B cell (primary cell): ENCODE measurements at regions not wholly inside any gene's neighbourhood (a gene's known extent, or its start where the extent isn't known, plus 50 kb on each side); places are given as distances from the start of the nearest gene placed in this dataset.

Source experiments
- ATAC-seq: fragments of 200-7000 bp; cut with Tn5 transposase; one replicate; pipeline ENCODE4 v1.10.0; 2021; ENCODE audit warnings: low read depth, mild to moderate bottlenecking, moderate number of reproducible peaks, moderate library complexity
- CTCF ChIA-PET: fragments of 350-600 bp; sonication (Branson Sonifier 250); formaldehyde crosslinking; loops from one replicate; lab custom pipeline; 2021; ENCODE audit warnings: antibody characterized with exemption, inconsistent platforms; lab: Charles Lee
- POLR2A ChIA-PET: fragments of 350-600 bp; sonication (Branson Sonifier 250); formaldehyde crosslinking; loops from one replicate; lab custom pipeline; 2021; ENCODE audit warnings: antibody characterized with exemption; lab: Charles Lee
- DNase-seq: peaks from one replicate; pipeline ENCODE4 v3.0.0; 2013
- H2AFZ ChIP-seq: 2 replicates; pipeline ENCODE4 v1.6.1; 2012; ENCODE audit warnings: mild to moderate bottlenecking, low read depth, low read length; ENCODE audit not compliant: insufficient read depth, poor library complexity, severe bottlenecking
- H3K27ac ChIP-seq, 2 donors: 1 replicate in 1 of 2; 2 replicates in 1 of 2; pipeline ENCODE4 v1.5.1; 2012 to 2013; ENCODE audit warnings: low read length in 2 of 2, mild to moderate bottlenecking in 2 of 2, moderate library complexity in 1 of 2
- H3K27me3 ChIP-seq, 4 experiments: fragments of 200-600 bp in 1 of 4; sonication (generic) in 1 of 4; replicated peaks in 1 of 4; 1 replicate in 2 of 4; 2 replicates in 2 of 4; pipeline versions ENCODE4 v1.6.1 to v1.7.0; 2013 to 2016; ENCODE audit warnings: low read length in 3 of 4, mild to moderate bottlenecking in 2 of 4, mixed read lengths in 1 of 4, moderate library complexity in 1 of 4; ENCODE audit not compliant: insufficient read depth in 4 of 4, control insufficient read depth in 3 of 4; ENCODE audit errors: control extremely low read depth in 1 of 4
- H3K36me3 ChIP-seq, 2 experiments: replicated peaks in 1 of 2; 1 replicate in 1 of 2; 2 replicates in 1 of 2; pipeline versions ENCODE4 v1.6.1 to v1.7.1; 2013; ENCODE audit warnings: low read length in 1 of 2; ENCODE audit not compliant: insufficient read depth in 2 of 2, control insufficient read depth in 1 of 2; ENCODE audit errors: control extremely low read depth in 1 of 2, extremely low read depth in 1 of 2
- H3K4me1 ChIP-seq, 2 donors: fragments of 200-600 bp in 1 of 2; sonication (generic) in 1 of 2; 1 replicate in 1 of 2; 2 replicates in 1 of 2; pipeline versions ENCODE4 v1.5.1 to v1.6.1; 2013 to 2017; ENCODE audit warnings: low read length in 2 of 2; ENCODE audit not compliant: control insufficient read depth in 2 of 2, insufficient read depth in 2 of 2
- H3K4me2 ChIP-seq: replicated peaks from 2 replicates; pipeline ENCODE3; 2012; ENCODE audit warnings: mild to moderate bottlenecking, low read depth, low read length; ENCODE audit not compliant: poor library complexity, severe bottlenecking
- H3K4me3 ChIP-seq, 5 experiments: fragments of 200-600 bp in 1 of 5; sonication (generic) in 1 of 5; 1 replicate in 3 of 5; 2 replicates in 2 of 5; pipeline versions ENCODE4 v1.5.1 to v1.7.0; 2011 to 2016; ENCODE audit warnings: low read length in 4 of 5, mild to moderate bottlenecking in 4 of 5, low read depth in 2 of 5, control low read depth in 1 of 5, moderate library complexity in 1 of 5; ENCODE audit not compliant: insufficient read depth in 1 of 5; ENCODE audit errors: control extremely low read depth in 1 of 5, extremely low read depth in 1 of 5
- H3K79me2 ChIP-seq: fragments of 200-600 bp; sonication (generic); one replicate; pipeline ENCODE4 v1.6.0; 2016; ENCODE audit warnings: low read length; ENCODE audit not compliant: control insufficient read depth, insufficient read depth
- H3K9ac ChIP-seq: fragments of 200-600 bp; sonication (generic); 2 replicates; pipeline ENCODE4 v1.6.1; 2017; ENCODE audit warnings: mild to moderate bottlenecking, low read length, moderate library complexity
- H3K9me3 ChIP-seq, 3 donors: one replicate each; pipeline versions ENCODE4 v1.6.1 to v1.7.1; 2013; ENCODE audit warnings: low read length in 2 of 3; ENCODE audit not compliant: control insufficient read depth in 2 of 3, insufficient read depth in 1 of 3; ENCODE audit errors: control extremely low read depth in 1 of 3
- H4K20me1 ChIP-seq: 2 replicates; pipeline ENCODE4 v1.6.0; 2012; ENCODE audit warnings: mild to moderate bottlenecking, low read length; ENCODE audit not compliant: insufficient read depth, control insufficient read depth, poor library complexity, severe bottlenecking
- H3K27ac Mint-ChIP-seq: one replicate; pipeline ENCODE4 v1.8.0; 2021; ENCODE audit warnings: mixed read lengths
- H3K27me3 Mint-ChIP-seq: one replicate; pipeline ENCODE4 v1.8.0; 2021; ENCODE audit warnings: mixed read lengths
- H3K4me1 Mint-ChIP-seq: one replicate; pipeline ENCODE4 v1.8.0; 2021; ENCODE audit warnings: mixed read lengths
- H3K4me3 Mint-ChIP-seq: one replicate; pipeline ENCODE4 v1.8.0; 2021; ENCODE audit warnings: mixed read lengths
- H3K9me3 Mint-ChIP-seq: one replicate; pipeline ENCODE4 v1.8.0; 2022; ENCODE audit warnings: mixed read lengths; ENCODE audit not compliant: insufficient read depth
- EZH2 ChIP-seq: IDR thresholded peaks from 2 replicates; pipeline ENCODE4 v1.6.1; 2012; ENCODE audit warnings: borderline replicate concordance, low read depth, mild to moderate bottlenecking, moderate library complexity, low read length; ENCODE audit not compliant: insufficient read depth, poor library complexity, severe bottlenecking
- WGBS: methylation state at CpG from one replicate; pipeline ENCODE4 v1.1.5; 2013; ENCODE audit warnings: missing lambda C conversion rate; ENCODE audit not compliant: insufficient coverage; 5-methylcytosine and 5-hydroxymethylcytosine counted together
- intact Hi-C: fragments of 100-400 bp; cut with micrococcal nuclease; formaldehyde crosslinking; loops from one replicate; pipeline ENCODE4 v1.10.0; 2022
- TF ChIP-seq, protein P1 (sequence below): fragments of 200-600 bp; IDR thresholded peaks from one replicate; pipeline ENCODE4 v1.8.0; 2022; ENCODE audit warnings: antibody characterized with exemption, mild to moderate bottlenecking

DNA sequence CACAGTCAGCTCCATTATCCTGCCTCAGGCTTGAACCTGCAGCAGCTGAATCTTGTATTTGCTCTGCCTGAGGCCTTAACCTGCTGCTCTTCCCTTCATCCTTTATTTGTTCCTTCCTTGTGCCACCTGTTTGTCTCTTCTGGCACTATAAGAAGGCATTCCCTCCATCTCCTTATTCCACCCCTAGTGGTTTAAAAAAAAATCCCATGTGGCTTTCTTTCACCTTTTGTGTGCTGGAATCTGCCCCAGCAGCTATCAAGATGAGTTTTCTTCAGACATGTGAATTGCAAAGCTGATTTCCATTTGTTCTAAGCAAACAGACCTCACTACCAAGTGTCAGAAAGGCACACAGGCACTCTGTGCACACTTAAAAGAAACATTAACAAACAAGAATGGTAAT, 294.6 kb downstream of the TTLL7 start:
- CTCF ChIA-PET, result no interaction called here
- POLR2A ChIA-PET, result no interaction called here
- ATAC-seq, result no peak

DNA sequence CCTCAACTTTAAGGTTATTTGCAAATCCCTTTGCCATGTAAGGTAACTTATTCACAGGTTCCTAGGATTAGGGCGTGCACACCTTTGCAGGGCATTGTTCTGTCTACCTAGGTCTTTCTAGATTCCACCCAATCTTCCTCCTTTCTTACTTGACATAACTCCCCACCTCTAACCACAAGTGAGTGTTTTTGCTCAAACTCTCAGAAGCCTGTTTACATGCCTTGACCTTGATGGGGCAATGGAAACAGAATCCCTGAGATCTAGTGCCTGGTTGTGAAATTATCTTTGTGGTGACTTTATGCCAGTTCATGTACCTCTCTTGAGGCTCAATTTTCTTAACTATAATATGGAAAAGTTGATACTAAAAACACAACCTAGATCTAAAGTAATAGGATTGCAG, 296.6 kb downstream of the TTLL7 start:
- Histone ChIP-seq H3K27me3 (peaks cover 0 to 4% (median 0%) of the 10 kb centered on the region in 4 experiments), H3K4me1 (peaks cover 0 to 1% of the 10 kb centered on the region in 2 donors), H3K9ac (no peak overlapping the region), H4K20me1 (no peaks in the 10 kb centered on the region), H3K4me3 (no peak overlapping the region), H3K4me2 (no peak overlapping the region), H2AFZ (no peak overlapping the region), H3K27ac (no peak overlapping the region), H3K79me2 (no peaks in the 10 kb centered on the region), H3K9me3 (peaks cover 0 to 3% (median 2%) of the 10 kb centered on the region in 3 donors), H3K36me3 (no peaks in the 10 kb centered on the region)
- Mint-ChIP-seq H3K27me3 (no peaks in the 10 kb centered on the region), H3K9me3 (peaks cover 5% of the 10 kb centered on the region), H3K4me1 (peaks cover 2% of the 10 kb centered on the region), H3K4me3 (no peak overlapping the region), H3K27ac (no peak overlapping the region)
- no peak for ATAC-seq
- ChIA-PET POLR2A (no interaction called here), CTCF (no interaction called here)
- no peak for DNase-seq
- 86% methylated on average over 1 of the region's 1 CpG for WGBS
- intact Hi-C loops, result no loop called here
- no peak for TF ChIP-seq EZH2

More for the DNA sequence above, 294.6 kb downstream of the TTLL7 start:
- peaks cover 0 to 4% (median 0%) of the 10 kb centered on the region in 4 experiments for H3K27me3 ChIP-seq
- no peak for DNase-seq
- H3K27me3 Mint-ChIP-seq, result no peaks in the 10 kb centered on the region
- no peaks in the 10 kb centered on the region for H3K4me1 Mint-ChIP-seq
- no peaks in the 10 kb centered on the region for H4K20me1 ChIP-seq
- H3K4me1 ChIP-seq, result no peaks in the 10 kb centered on the region
- TF ChIP-seq, protein P1, sequence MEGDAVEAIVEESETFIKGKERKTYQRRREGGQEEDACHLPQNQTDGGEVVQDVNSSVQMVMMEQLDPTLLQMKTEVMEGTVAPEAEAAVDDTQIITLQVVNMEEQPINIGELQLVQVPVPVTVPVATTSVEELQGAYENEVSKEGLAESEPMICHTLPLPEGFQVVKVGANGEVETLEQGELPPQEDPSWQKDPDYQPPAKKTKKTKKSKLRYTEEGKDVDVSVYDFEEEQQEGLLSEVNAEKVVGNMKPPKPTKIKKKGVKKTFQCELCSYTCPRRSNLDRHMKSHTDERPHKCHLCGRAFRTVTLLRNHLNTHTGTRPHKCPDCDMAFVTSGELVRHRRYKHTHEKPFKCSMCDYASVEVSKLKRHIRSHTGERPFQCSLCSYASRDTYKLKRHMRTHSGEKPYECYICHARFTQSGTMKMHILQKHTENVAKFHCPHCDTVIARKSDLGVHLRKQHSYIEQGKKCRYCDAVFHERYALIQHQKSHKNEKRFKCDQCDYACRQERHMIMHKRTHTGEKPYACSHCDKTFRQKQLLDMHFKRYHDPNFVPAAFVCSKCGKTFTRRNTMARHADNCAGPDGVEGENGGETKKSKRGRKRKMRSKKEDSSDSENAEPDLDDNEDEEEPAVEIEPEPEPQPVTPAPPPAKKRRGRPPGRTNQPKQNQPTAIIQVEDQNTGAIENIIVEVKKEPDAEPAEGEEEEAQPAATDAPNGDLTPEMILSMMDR, result no peak
- no peak for TF ChIP-seq EZH2
- H3K9me3 Mint-ChIP-seq, result no peaks in the 10 kb centered on the region
- no peak overlapping the region for H3K4me2 ChIP-seq
- H3K9me3 ChIP-seq, result peaks cover 0 to 2% (median 0%) of the 10 kb centered on the region in 3 donors
- H3K27ac Mint-ChIP-seq, result no peak overlapping the region
- H2AFZ ChIP-seq, result no peak overlapping the region
- no peaks in the 10 kb centered on the region for H3K79me2 ChIP-seq
- no peak overlapping the region for H3K4me3 Mint-ChIP-seq
- no peaks in the 10 kb centered on the region for H3K36me3 ChIP-seq
- intact Hi-C loops, result no loop called here
- H3K9ac ChIP-seq, result no peak overlapping the region
- H3K27ac ChIP-seq, result no peak overlapping the region
- H3K4me3 ChIP-seq, result no peak overlapping the region
